ENCODE measurements at regions not wholly inside any gene's neighbourhood (a gene's known extent, or its start where the extent isn't known, plus 50 kb on each side); places are given as distances from the start of the nearest gene placed in this dataset.

DNA sequence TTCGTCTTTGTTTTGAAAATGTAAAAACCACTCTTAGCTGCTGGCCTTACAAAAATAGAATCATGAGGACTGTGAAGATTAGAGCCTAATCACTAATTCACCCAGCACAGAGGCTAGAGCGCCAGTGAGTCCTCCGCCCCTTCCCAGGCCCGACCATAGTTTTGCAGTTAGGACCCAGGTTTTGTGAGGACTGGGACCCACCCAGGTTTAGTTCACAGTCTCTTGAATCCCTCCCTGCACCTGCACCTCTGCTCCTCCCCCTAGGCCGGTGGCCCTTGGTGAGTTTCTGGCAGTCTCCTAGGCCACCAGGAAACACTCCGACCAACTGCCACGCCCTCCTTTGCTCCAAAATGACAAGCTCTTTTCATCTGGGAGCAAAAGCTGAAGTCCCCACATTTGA, 136.0 kb upstream of the CCDC54 start:
- no peak for DNase-seq (ENCODE audit: low read depth)
- in situ Hi-C loops (cut with HindIII; ENCODE audit: low sequenced_read_pairs): no loop called here
- peak overlapping the region; percentile 95 for H3K4me3 ChIP-seq (ENCODE audit: low read depth, low read length)
- TF ChIP-seq, protein P1, sequence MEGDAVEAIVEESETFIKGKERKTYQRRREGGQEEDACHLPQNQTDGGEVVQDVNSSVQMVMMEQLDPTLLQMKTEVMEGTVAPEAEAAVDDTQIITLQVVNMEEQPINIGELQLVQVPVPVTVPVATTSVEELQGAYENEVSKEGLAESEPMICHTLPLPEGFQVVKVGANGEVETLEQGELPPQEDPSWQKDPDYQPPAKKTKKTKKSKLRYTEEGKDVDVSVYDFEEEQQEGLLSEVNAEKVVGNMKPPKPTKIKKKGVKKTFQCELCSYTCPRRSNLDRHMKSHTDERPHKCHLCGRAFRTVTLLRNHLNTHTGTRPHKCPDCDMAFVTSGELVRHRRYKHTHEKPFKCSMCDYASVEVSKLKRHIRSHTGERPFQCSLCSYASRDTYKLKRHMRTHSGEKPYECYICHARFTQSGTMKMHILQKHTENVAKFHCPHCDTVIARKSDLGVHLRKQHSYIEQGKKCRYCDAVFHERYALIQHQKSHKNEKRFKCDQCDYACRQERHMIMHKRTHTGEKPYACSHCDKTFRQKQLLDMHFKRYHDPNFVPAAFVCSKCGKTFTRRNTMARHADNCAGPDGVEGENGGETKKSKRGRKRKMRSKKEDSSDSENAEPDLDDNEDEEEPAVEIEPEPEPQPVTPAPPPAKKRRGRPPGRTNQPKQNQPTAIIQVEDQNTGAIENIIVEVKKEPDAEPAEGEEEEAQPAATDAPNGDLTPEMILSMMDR (IDR thresholded peaks at IDR 0.05; ENCODE audit: low read depth, low read length, missing control alignments): no peak

DNA sequence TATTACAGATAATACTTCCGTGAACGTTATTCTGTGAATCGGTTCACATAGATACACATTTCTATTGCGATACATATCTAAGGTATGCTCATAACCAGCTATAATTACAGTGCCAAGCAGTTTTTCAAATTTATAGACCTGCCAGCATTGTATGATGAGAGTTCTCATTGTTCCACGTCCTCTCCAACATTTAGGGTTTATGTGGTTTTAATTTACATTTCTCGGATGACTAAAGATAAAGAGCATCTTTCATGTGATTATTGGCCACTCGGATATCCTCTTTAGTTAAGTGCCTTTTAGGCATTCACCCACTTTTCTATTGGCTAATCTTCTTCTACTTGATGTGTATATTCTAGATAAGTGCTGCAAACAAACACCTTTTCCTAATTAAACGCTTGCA, 134.7 kb upstream of the CCDC54 start:
- H3K4me3 ChIP-seq (ENCODE audit: low read depth, low read length): peak overlapping the region; percentile 95
- TF ChIP-seq, protein P1 (IDR thresholded peaks at IDR 0.05; ENCODE audit: low read depth, low read length, missing control alignments): no peak
- no peak for DNase-seq (ENCODE audit: low read depth)
- in situ Hi-C loops (cut with HindIII; ENCODE audit: low sequenced_read_pairs): no loop called here

DNA sequence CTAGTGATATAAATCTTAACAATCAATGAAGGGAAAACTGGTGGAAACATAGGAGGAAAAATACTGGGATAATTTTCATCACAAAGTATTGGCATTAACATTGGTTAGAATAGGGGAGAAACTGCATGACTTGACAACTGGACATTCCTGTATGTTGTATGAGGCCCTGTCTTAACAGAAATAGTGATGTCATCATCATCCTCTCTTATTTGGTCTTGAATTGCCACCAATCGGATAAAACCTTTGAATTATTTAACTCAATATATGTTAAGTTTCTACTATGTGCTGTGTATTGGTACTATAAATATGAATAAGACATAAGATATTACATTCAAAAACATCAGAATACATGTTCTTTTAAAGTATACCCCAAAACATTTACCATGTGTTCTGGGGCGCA, 130.1 kb upstream of the CCDC54 start:
- in situ Hi-C loops (cut with HindIII; ENCODE audit: low sequenced_read_pairs): no loop called here
- TF ChIP-seq, protein P1 (IDR thresholded peaks at IDR 0.05; ENCODE audit: low read depth, low read length, missing control alignments): no peak
- no peak for DNase-seq (ENCODE audit: low read depth)
- H3K4me3 ChIP-seq (ENCODE audit: low read depth, low read length): no peak overlapping the region

DNA sequence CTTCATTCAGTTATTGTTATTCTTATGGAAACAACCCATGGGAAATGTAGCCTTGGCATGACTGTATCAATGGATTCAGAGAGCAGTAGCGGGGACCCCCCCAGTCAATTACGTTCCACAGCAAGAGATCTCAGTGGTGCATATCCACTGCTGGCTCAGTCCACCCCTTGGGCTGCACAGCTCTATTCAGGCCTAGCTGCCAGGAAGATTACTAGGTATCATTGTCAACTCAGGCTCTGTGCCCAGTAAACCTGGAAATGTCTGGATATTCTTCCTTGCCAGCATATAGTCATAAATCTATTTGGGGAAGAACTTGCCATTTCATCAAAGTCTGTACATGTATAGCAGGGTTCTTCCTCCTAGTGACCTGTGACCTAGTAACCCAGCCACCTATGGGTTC, 128.1 kb upstream of the CCDC54 start:
- DNase-seq (ENCODE audit: low read depth): no peak
- no peak overlapping the region for H3K4me3 ChIP-seq (ENCODE audit: low read depth, low read length)
- in situ Hi-C loops (cut with HindIII; ENCODE audit: low sequenced_read_pairs): no loop called here
- TF ChIP-seq, protein P1 (IDR thresholded peaks at IDR 0.05; ENCODE audit: low read depth, low read length, missing control alignments): no peak

DNA sequence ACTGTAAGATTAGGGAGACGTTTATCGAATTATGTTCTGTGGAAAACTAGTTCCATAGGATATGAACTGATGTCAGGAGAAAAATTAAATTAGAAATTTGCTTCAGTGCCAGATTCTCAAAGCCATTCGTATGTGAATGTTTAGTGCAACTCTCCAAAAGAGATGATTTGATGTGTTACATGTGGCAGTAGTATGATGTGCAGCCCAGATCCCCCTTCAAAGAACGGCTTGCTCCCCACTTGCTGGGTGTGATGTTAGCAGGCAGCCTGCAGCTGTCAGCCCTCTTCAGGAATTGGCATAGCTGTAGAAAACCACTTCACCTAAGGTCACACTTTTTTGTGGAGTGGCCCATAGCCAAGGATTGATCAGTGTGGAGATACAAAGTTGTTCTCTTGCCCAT, 127.0 kb upstream of the CCDC54 start:
- TF ChIP-seq, protein P1 (IDR thresholded peaks at IDR 0.05; ENCODE audit: low read depth, low read length, missing control alignments): no peak
- in situ Hi-C loops (cut with HindIII; ENCODE audit: low sequenced_read_pairs): no loop called here
- no peak for DNase-seq (ENCODE audit: low read depth)
- no peak overlapping the region for H3K4me3 ChIP-seq (ENCODE audit: low read depth, low read length)

DNA sequence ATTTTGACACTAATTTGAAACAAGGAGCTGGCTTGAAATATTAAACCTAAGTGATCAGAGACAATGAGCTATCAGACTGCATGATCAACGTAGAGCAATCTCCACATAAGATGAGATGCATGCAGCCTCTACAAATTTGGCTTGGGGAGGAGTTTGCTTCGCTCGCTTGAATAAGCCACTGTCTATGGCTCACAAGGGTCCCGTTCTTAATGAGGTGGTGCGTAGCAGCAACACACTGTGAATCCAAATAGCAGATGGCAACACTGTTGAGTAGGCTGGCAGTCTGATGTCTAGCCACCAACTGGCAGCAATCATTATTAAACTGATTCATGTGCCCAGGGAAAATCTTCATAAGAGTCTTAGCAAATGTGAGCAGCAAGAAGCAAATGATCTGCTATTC, 125.4 kb upstream of the CCDC54 start:
- no peak overlapping the region for H3K4me3 ChIP-seq (ENCODE audit: low read depth, low read length)
- no peak for DNase-seq (ENCODE audit: low read depth)
- TF ChIP-seq, protein P1 (IDR thresholded peaks at IDR 0.05; ENCODE audit: low read depth, low read length, missing control alignments): no peak
- in situ Hi-C loops (cut with HindIII; ENCODE audit: low sequenced_read_pairs): no loop called here

DNA sequence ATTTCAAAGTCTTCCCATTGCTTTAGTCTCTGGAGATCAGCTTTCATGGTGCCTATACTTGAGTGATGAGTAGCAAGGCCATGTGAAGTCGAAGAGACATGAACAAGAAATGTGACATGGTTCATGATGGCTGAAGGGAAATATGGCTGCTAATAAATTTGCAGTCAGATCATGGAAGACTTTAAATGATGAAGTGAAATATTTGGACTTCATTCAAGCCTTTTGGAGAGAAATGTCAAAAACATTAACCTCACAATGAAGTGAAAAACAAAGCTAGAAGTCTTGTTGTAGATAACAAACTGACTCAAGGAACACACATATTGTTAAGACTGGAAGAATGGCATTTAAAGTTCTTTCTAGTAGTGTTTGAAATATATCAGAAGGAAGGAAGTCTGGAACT, 120.3 kb upstream of the CCDC54 start:
- no peak overlapping the region for H3K4me3 ChIP-seq (ENCODE audit: low read depth, low read length)
- TF ChIP-seq, protein P1 (IDR thresholded peaks at IDR 0.05; ENCODE audit: low read depth, low read length, missing control alignments): no peak
- in situ Hi-C loops (cut with HindIII; ENCODE audit: low sequenced_read_pairs): no loop called here
- DNase-seq (ENCODE audit: low read depth): no peak

Measured in astrocyte of the cerebellum (primary cell).